SJCRH30 (cell line): ENCODE measurements at regions not wholly inside any gene's neighbourhood (a gene's known extent, or its start where the extent isn't known, plus 50 kb on each side); places are given as distances from the start of the nearest gene placed in this dataset.

Experiments
- DNase-seq, 2 experiments: peaks; one replicate each; pipeline ENCODE4 v3.0.0-alpha.2; 2015 to 2020
- H3K27ac ChIP-seq: fragments of 250-450 bp; sonication (Bioruptor Pico); 2 replicates; pipeline ENCODE4 v1.5.1; 2020; ENCODE audit warnings: mild to moderate bottlenecking, moderate library complexity
- H3K27me3 ChIP-seq: fragments of 250-450 bp; sonication (Bioruptor Pico); 2 replicates; pipeline ENCODE4 v1.5.1; 2020; ENCODE audit warnings: mild to moderate bottlenecking, moderate library complexity
- H3K36me3 ChIP-seq: fragments of 250-450 bp; sonication (Bioruptor Pico); 2 replicates; pipeline ENCODE4 v1.5.1; 2020; ENCODE audit warnings: mild to moderate bottlenecking, moderate library complexity
- H3K4me1 ChIP-seq: fragments of 250-450 bp; sonication (Bioruptor Pico); 2 replicates; pipeline ENCODE4 v1.5.1; 2020; ENCODE audit warnings: mild to moderate bottlenecking, moderate library complexity
- H3K4me3 ChIP-seq: fragments of 250-450 bp; sonication (Bioruptor Pico); 2 replicates; pipeline ENCODE4 v1.5.1; 2020; ENCODE audit warnings: mild to moderate bottlenecking, moderate library complexity
- H3K9me3 ChIP-seq: fragments of 250-450 bp; sonication (Bioruptor Pico); replicated peaks from 2 replicates; pipeline ENCODE4 v1.5.1; 2020; ENCODE audit warnings: mild to moderate bottlenecking, moderate library complexity

DNA sequence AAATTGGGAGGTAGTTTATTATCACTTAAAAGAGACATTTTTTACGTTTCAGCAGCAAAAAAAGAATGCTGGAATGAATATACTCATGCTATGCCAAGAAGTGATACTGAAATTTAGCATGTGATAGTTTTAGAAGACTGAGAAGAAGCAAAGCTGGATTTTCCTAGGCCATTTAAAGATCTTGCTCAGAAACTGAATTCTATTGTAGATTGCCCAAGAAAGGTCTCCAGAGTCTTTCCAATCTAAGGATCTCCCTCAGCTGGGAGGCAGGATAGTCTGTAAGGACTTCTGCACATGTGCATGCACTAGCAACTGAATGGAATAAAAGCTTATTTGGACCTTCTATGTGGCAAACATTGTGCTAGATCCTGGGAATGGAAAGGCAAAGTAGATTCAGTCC lies 334.5 kb downstream of the DTWD2 start:
- Histone ChIP-seq H3K36me3 (no peaks in the 10 kb centered on the region), H3K27ac (no peak overlapping the region), H3K4me1 (no peaks in the 10 kb centered on the region), H3K4me3 (no peak overlapping the region), H3K27me3 (no peaks in the 10 kb centered on the region), H3K9me3 (no peaks in the 10 kb centered on the region; the same call in 1 of the 2 replicates)
- no peak for DNase-seq

DNA sequence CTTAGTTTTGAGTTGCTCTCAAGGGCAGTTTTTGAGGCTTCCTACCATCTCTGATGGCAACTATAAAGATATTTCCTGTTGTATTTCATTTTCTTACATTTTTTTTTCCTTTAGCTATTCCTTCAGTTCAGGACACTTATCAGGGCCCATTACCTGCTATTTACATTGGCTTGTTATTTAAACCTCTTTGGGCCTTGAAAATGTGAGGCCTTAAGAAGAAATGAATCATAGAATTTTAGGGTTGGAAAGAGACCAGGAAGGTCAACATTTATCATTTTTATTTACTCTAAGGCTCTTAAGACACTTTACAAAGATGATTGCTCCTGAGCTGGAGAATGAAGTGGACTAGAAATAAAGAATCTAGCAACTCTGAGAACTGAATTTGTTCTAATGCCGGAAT lies 335.2 kb downstream of the DTWD2 start:
- no peaks in the 10 kb centered on the region for H3K27me3 ChIP-seq
- no peaks in the 10 kb centered on the region for H3K36me3 ChIP-seq
- no peak overlapping the region for H3K27ac ChIP-seq
- DNase-seq: no peak
- H3K9me3 ChIP-seq: no peaks in the 10 kb centered on the region; the same call in 1 of the 2 replicates
- H3K4me1 ChIP-seq: no peaks in the 10 kb centered on the region
- H3K4me3 ChIP-seq: no peak overlapping the region

DNA sequence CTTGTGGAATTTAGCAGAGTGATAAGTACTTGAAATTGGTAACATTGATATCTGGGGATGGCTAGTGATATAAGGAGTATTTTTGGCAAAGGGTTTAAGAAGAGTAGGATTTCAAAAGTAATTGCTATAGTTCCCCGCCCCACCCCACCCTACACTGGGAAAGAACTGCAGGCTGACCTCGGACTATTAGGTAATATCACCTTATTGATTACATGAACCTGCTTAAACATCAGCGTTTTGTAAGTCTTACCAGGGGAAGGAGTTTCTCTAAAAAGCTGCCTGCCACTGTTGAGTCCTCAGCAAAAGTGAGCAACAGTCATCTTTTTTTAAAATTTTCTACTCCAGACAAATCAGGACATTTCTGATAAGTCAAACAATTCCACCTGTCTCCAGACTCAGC lies 337.3 kb downstream of the DTWD2 start:
- Histone ChIP-seq H3K4me1 (no peaks in the 10 kb centered on the region), H3K27me3 (no peaks in the 10 kb centered on the region), H3K36me3 (no peaks in the 10 kb centered on the region), H3K4me3 (no peak overlapping the region), H3K27ac (no peak overlapping the region), H3K9me3 (no peaks in the 10 kb centered on the region)
- no peak for DNase-seq

- no peak overlapping the region for H3K27ac ChIP-seq
- no peaks in the 10 kb centered on the region for H3K36me3 ChIP-seq
- no peaks in the 10 kb centered on the region for H3K27me3 ChIP-seq
Measured at GRCh38 chr5:118647587-118647986, 340.8 kb downstream of the DTWD2 start.

DNA sequence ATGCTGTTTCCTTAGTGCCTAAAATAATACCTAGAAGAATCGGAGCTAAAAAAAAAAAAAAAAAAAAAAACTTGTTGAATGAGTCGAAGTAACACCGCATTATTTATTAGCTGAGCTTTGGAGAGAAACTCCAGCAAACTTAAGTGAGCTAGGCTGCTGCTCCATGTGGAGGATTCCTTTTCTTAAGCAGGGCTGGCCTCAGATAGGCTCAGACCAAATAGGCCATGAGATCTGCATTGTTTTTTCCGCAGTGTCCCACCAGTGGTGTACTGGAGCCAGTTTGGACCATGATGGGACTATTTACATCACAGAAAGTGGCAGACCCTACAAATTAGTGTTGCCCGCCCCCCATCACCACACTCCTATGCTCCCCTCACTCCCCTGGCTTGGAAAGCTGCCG lies 341.4 kb downstream of the DTWD2 start:
- Histone ChIP-seq H3K9me3 (no peaks in the 10 kb centered on the region), H3K4me3 (no peak overlapping the region)

More at GRCh38 chr5:118647587-118647986, 340.8 kb downstream of the DTWD2 start:
- H3K4me3 ChIP-seq: no peak overlapping the region
- H3K4me1 ChIP-seq: no peaks in the 10 kb centered on the region
- DNase-seq: no peak
- H3K9me3 ChIP-seq: no peaks in the 10 kb centered on the region

GRCh38 chr5:118637947-118638670 lies 350.2 kb downstream of the DTWD2 start:
- H3K9me3 ChIP-seq: no peaks in the 10 kb centered on the region; the same call in 1 of the 2 replicates
- H3K27me3 ChIP-seq: no peaks in the 10 kb centered on the region
- DNase-seq: no peak
- no peak overlapping the region for H3K4me3 ChIP-seq
- no peaks in the 10 kb centered on the region for H3K36me3 ChIP-seq
- H3K27ac ChIP-seq: no peak overlapping the region
- no peaks in the 10 kb centered on the region for H3K4me1 ChIP-seq

More for the DNA sequence above, 341.4 kb downstream of the DTWD2 start:
- no peak overlapping the region for H3K27ac ChIP-seq
- H3K36me3 ChIP-seq: no peaks in the 10 kb centered on the region
- no peaks in the 10 kb centered on the region for H3K27me3 ChIP-seq
- no peaks in the 10 kb centered on the region for H3K4me1 ChIP-seq
- DNase-seq: no peak

DNA sequence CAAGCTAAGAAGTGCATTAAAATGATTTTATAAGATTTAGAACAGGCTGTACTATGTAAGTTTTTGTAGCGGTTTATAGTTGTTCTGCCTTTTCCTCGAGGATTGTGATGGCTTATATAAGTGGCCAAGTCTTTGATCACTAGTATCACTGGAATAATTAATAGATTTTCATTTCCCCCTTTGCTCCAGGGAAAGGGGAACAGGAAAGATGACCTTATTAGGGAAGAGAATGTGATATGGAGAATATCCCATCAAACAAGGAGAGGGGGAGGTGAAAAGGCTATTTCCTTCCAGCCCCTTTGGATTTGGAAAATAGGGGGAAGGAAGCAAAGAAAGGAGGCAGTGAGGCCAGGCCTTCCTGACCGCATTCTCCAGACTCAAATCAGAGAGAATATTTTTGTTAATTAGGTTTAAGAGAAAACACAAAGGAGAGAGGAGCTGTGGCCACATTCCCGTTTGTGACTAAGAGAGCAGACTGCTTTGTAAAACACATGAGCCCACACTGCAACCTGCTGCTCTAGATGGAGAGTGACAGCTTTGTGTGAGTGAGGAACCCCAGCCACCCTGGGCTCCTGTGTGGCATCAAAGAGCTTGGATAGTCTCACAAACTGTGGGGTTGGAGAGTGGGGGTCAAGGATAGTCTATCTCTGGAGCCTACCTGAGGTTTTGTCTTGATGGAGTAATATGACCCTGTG lies 359.5 kb downstream of the DTWD2 start:
- no peaks in the 10 kb centered on the region for H3K4me1 ChIP-seq
- H3K27me3 ChIP-seq: no peaks in the 10 kb centered on the region
- DNase-seq: no peak
- no peaks in the 10 kb centered on the region for H3K36me3 ChIP-seq
- no peak overlapping the region for H3K27ac ChIP-seq
- no peak overlapping the region for H3K4me3 ChIP-seq
- H3K9me3 ChIP-seq: no peaks in the 10 kb centered on the region

DNA sequence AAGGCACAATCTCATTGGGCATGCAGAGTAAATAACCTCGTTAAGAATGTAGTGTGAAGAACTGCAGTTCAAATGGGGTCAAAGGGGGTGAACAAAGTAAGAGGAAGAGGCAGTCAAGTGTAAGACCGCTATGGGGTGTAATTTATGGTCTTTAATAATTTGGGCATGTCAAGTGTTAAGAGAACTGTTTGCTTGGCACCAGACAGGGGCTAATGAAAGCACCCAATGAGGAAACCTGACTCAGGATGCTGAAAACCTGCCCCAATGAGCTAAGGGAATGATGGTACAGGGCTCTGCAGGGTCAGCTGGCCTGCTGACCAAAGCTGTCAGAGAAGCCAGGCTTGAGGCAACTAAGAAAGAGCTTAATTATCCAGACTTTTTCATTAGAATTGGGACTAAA lies 368.1 kb downstream of the DTWD2 start:
- Histone ChIP-seq H3K27me3 (no peaks in the 10 kb centered on the region), H3K9me3 (no peaks in the 10 kb centered on the region), H3K4me1 (no peaks in the 10 kb centered on the region), H3K27ac (no peak overlapping the region), H3K36me3 (no peaks in the 10 kb centered on the region), H3K4me3 (no peak overlapping the region)
- no peak for DNase-seq

DNA sequence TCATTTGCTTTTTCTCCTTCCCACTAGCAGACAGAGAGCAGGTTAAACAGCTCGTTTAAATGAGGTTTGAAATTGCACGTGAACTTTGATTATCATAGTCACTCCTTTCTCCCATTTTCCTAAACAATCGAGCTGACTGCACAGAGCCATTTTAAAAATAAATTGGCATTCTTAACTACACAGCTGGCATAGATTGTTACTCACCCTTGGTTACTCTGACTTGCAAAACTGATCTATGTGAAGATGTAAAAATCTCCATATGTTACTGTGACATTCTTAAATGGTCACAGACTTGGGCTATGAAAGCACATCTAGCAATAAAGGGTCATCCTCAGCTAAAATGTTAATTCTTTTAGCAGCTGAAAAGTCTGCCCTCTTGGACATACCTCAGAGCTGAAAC lies 368.5 kb downstream of the DTWD2 start:
- Histone ChIP-seq H3K27me3 (no peaks in the 10 kb centered on the region), H3K36me3 (no peaks in the 10 kb centered on the region), H3K4me3 (no peak overlapping the region), H3K9me3 (no peaks in the 10 kb centered on the region), H3K4me1 (no peaks in the 10 kb centered on the region), H3K27ac (no peak overlapping the region)
- no peak for DNase-seq

DNA sequence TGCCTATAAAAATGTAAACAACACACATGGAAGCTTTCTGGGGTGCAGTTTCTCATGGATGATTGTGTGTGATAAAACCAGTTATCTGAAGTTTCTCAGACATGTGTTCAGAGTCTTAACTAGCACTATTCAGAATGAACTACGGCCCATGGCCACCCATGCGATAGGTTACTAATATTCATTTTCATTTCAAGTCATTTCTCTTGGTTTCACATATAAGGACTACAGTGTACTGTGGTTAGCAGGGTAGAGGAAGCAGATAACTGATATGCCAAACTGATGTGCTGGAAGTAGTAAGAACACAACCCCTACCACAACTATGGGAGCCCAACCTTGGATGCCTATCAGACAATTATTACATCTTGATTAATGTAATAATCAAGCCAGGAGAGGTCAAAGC lies 372.1 kb downstream of the DTWD2 start:
- DNase-seq: no peak

GRCh38 chr5:118614731-118615456 lies 373.5 kb downstream of the DTWD2 start:
- Histone ChIP-seq H3K4me3 (no peak overlapping the region), H3K27me3 (no peaks in the 10 kb centered on the region), H3K36me3 (no peaks in the 10 kb centered on the region), H3K27ac (no peak overlapping the region), H3K9me3 (no peaks in the 10 kb centered on the region), H3K4me1 (no peaks in the 10 kb centered on the region)
- no peak for DNase-seq

More for the DNA sequence above, 372.1 kb downstream of the DTWD2 start:
- Histone ChIP-seq H3K27me3 (no peaks in the 10 kb centered on the region), H3K36me3 (no peaks in the 10 kb centered on the region), H3K4me1 (no peaks in the 10 kb centered on the region), H3K4me3 (no peak overlapping the region), H3K9me3 (no peaks in the 10 kb centered on the region), H3K27ac (no peak overlapping the region)

- Histone ChIP-seq H3K4me3 (no peak overlapping the region), H3K27ac (no peak overlapping the region), H3K4me1 (no peaks in the 10 kb centered on the region; the same call in 1 of the 2 replicates), H3K9me3 (no peaks in the 10 kb centered on the region), H3K27me3 (no peaks in the 10 kb centered on the region), H3K36me3 (no peaks in the 10 kb centered on the region)
- DNase-seq: peak; percentile 29 to 69
Measured at GRCh38 chr5:118611332-118611945, 376.9 kb downstream of the DTWD2 start.

GRCh38 chr5:118606940-118607339 lies 381.4 kb downstream of the DTWD2 start:
- Histone ChIP-seq H3K27me3 (no peaks in the 10 kb centered on the region), H3K4me3 (no peak overlapping the region), H3K36me3 (no peaks in the 10 kb centered on the region), H3K27ac (no peak overlapping the region), H3K4me1 (no peaks in the 10 kb centered on the region; the same call in 1 of the 2 replicates), H3K9me3 (no peaks in the 10 kb centered on the region)
- DNase-seq: no peak

- H3K27ac ChIP-seq: no peak overlapping the region
- H3K27me3 ChIP-seq: no peaks in the 10 kb centered on the region
- no peaks in the 10 kb centered on the region; the same call in 1 of the 2 replicates for H3K4me1 ChIP-seq
- no peak for DNase-seq
- no peak overlapping the region for H3K4me3 ChIP-seq
- no peaks in the 10 kb centered on the region for H3K36me3 ChIP-seq
- no peaks in the 10 kb centered on the region for H3K9me3 ChIP-seq
Measured at GRCh38 chr5:118605761-118606160, 382.6 kb downstream of the DTWD2 start.

- no peak for DNase-seq
- no peaks in the 10 kb centered on the region; the same call in 1 of the 2 replicates for H3K4me1 ChIP-seq
- no peaks in the 10 kb centered on the region for H3K27me3 ChIP-seq
- H3K9me3 ChIP-seq: no peaks in the 10 kb centered on the region
- no peak overlapping the region for H3K4me3 ChIP-seq
- no peaks in the 10 kb centered on the region for H3K36me3 ChIP-seq
- no peak overlapping the region for H3K27ac ChIP-seq
Measured at GRCh38 chr5:118604106-118604505, 384.2 kb downstream of the DTWD2 start.
